Immature natural killer cell (primary cell): ENCODE measurements at regions not wholly inside any gene's neighbourhood (a gene's known extent, or its start where the extent isn't known, plus 50 kb on each side); places are given as distances from the start of the nearest gene placed in this dataset.

Experiments used
- DNase-seq, 3 donors: peaks; one replicate each; pipeline ENCODE4 v3.0.0; 2022; ENCODE audit warnings: mixed read lengths in 1 of 3
- H3K27ac Mint-ChIP-seq, 6 donors: one replicate each; pipeline ENCODE4 v1.8.0; 2020; ENCODE audit warnings: mixed read lengths in 6 of 6, mild to moderate bottlenecking in 5 of 6, inconsistent platforms in 4 of 6, moderate library complexity in 3 of 6
- H3K27me3 Mint-ChIP-seq, 3 donors: one replicate each; pipeline ENCODE4 v1.8.0; 2020 to 2021; ENCODE audit warnings: low read depth in 3 of 3, mild to moderate bottlenecking in 3 of 3, mixed read lengths in 3 of 3, moderate library complexity in 3 of 3, inconsistent platforms in 1 of 3
- H3K36me3 Mint-ChIP-seq, 3 donors: one replicate each; pipeline ENCODE4 v1.8.0; 2020; ENCODE audit warnings: mixed read lengths in 3 of 3, inconsistent platforms in 2 of 3, mild to moderate bottlenecking in 2 of 3
- H3K4me1 Mint-ChIP-seq, 2 donors: one replicate each; pipeline ENCODE4 v1.8.0; 2020; ENCODE audit warnings: inconsistent platforms in 2 of 2, mild to moderate bottlenecking in 2 of 2, mixed read lengths in 2 of 2, moderate library complexity in 1 of 2
- H3K4me3 Mint-ChIP-seq, 5 donors: one replicate each; pipeline ENCODE4 v1.8.0; 2020; ENCODE audit warnings: mild to moderate bottlenecking in 5 of 5, mixed read lengths in 5 of 5, inconsistent platforms in 3 of 5, moderate library complexity in 3 of 5
- H3K9me3 Mint-ChIP-seq, 6 donors: one replicate each; pipeline ENCODE4 v1.8.0; 2020; ENCODE audit warnings: mild to moderate bottlenecking in 6 of 6, mixed read lengths in 6 of 6, inconsistent platforms in 4 of 6, moderate library complexity in 3 of 6

- H3K9me3 Mint-ChIP-seq: peaks cover 0 to 1% (median 0%) of the 10 kb centered on the region in 6 donors
- H3K4me3 Mint-ChIP-seq: no peak overlapping the region
- no peak for DNase-seq
- H3K27me3 Mint-ChIP-seq: peaks cover 0 to 5% (median 1%) of the 10 kb centered on the region in 3 donors
- no peaks in the 10 kb centered on the region for H3K4me1 Mint-ChIP-seq
- H3K36me3 Mint-ChIP-seq: no peaks in the 10 kb centered on the region
- no peak overlapping the region for H3K27ac Mint-ChIP-seq
Observed at GRCh38 chr7:25482631-25483030, 254.3 kb upstream of the NPVF start.

- Mint-ChIP-seq H3K27ac (no peak overlapping the region), H3K4me1 (no peaks in the 10 kb centered on the region)
Observed at GRCh38 chr7:25485026-25485425, 256.7 kb upstream of the NPVF start.

DNA sequence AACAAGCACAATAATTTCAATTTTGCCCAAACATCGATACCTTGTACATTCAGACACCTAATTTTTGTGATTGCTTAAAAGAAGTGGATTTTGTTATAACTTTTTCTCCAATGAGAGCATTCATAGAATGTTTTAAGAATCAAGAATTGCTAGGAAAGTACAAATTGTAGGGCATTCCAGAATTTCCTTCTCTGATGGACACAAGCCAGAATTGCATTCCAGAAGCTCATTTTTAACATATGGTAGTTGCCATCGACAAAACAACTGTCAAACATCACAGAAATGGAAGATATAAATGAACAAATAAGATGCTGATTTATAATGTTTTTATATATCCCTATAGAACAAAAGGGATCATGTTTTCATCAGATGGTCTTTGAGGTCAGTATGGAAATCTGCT, 258.4 kb upstream of the NPVF start:
- H3K4me3 Mint-ChIP-seq: no peak overlapping the region
- peaks cover 0 to 2% (median 0%) of the 10 kb centered on the region in 6 donors for H3K9me3 Mint-ChIP-seq
- no peaks in the 10 kb centered on the region for H3K36me3 Mint-ChIP-seq
- H3K4me1 Mint-ChIP-seq: no peaks in the 10 kb centered on the region
- H3K27ac Mint-ChIP-seq: no peak overlapping the region
- no peak for DNase-seq
- H3K27me3 Mint-ChIP-seq: peaks cover 0 to 3% (median 1%) of the 10 kb centered on the region in 3 donors

More at GRCh38 chr7:25485026-25485425, 256.7 kb upstream of the NPVF start:
- Mint-ChIP-seq H3K9me3 (peaks cover 0 to 2% (median 0%) of the 10 kb centered on the region in 6 donors), H3K4me3 (no peak overlapping the region), H3K27me3 (peaks cover 0 to 5% (median 1%) of the 10 kb centered on the region in 3 donors), H3K36me3 (no peaks in the 10 kb centered on the region)
- no peak for DNase-seq

- H3K36me3 Mint-ChIP-seq: no peaks in the 10 kb centered on the region
- H3K4me1 Mint-ChIP-seq: peaks cover 7 to 10% of the 10 kb centered on the region in 2 donors
- no peak overlapping the region for H3K4me3 Mint-ChIP-seq
- peaks cover 0 to 2% (median 0%) of the 10 kb centered on the region in 6 donors for H3K9me3 Mint-ChIP-seq
- no peak for DNase-seq
- peaks cover 0 to 4% (median 0%) of the 10 kb centered on the region in 3 donors for H3K27me3 Mint-ChIP-seq
- no peak overlapping the region for H3K27ac Mint-ChIP-seq
Observed at GRCh38 chr7:25493805-25494366, 265.6 kb upstream of the NPVF start.

DNA sequence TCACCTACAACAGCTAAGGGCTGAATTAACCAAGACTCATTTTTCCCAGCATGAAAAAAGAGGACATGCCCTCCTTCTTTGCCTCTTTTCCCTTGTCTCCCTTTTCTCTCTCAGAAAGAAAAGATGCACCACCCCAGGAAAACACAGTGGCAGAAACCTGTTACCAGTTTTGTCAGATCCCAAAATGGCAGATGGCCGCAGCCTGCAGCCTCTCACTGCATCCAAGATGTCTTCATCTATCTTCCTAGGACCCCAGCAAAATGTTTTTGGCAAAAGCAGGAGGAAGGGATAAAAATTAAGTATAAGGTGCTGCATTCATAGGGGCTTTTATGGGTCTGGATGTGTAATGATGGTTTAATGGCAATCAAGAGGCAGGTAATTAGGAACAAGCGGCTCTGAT, 266.6 kb upstream of the NPVF start:
- Mint-ChIP-seq H3K27ac (no peak overlapping the region), H3K4me3 (no peak overlapping the region), H3K27me3 (peaks cover 0 to 4% (median 0%) of the 10 kb centered on the region in 3 donors), H3K36me3 (no peaks in the 10 kb centered on the region), H3K9me3 (no peaks in the 10 kb centered on the region), H3K4me1 (peaks cover 7 to 10% of the 10 kb centered on the region in 2 donors)
- DNase-seq: no peak

DNA sequence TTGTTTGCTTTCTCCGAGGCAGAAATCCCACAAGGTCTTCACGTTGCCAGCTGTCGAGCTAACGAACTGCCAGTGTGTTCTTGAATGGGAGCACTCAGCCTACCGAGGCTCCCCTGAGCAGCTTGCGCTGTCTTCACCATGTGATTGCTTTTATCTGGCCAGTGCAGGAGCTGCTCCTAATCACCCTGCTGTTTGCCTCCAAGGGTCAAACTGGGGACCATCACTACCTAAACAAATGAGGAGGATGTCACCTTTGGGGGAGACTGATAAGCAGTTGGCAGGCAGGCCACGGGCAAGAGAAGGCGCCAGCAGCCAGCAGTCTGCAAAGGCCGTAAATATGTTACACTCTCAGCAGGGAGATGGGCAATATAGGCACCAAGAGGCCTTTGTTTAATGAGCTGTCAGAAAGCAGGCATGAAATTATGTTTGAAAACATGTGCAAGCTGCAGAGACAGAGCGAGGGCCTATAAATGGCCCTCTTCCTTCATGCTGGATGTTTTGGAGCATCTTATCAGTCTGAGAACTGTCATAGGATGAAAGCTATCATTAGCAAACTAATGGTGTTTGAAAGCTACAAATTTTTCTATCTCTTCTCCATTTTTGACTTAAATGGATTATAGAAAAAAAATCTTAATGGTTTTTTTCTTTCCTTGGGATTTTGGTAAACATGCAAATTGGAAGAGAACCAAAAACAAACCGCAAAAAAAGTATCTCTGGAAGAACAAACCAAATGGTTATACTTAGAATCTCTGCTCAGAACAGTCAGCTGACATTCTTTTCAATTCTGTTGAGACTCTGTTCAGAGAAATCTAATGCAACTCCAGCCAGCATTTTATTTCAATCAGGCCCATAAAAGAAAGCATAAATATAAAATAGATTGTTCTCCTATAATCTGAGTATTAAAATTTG, 267.3 kb upstream of the NPVF start:
- Mint-ChIP-seq H3K4me1 (peaks cover 7 to 10% of the 10 kb centered on the region in 2 donors), H3K27me3 (peaks cover 0 to 4% (median 0%) of the 10 kb centered on the region in 3 donors), H3K27ac (no peak overlapping the region), H3K4me3 (no peak overlapping the region), H3K9me3 (no peaks in the 10 kb centered on the region), H3K36me3 (no peaks in the 10 kb centered on the region)
- DNase-seq: no peak

DNA sequence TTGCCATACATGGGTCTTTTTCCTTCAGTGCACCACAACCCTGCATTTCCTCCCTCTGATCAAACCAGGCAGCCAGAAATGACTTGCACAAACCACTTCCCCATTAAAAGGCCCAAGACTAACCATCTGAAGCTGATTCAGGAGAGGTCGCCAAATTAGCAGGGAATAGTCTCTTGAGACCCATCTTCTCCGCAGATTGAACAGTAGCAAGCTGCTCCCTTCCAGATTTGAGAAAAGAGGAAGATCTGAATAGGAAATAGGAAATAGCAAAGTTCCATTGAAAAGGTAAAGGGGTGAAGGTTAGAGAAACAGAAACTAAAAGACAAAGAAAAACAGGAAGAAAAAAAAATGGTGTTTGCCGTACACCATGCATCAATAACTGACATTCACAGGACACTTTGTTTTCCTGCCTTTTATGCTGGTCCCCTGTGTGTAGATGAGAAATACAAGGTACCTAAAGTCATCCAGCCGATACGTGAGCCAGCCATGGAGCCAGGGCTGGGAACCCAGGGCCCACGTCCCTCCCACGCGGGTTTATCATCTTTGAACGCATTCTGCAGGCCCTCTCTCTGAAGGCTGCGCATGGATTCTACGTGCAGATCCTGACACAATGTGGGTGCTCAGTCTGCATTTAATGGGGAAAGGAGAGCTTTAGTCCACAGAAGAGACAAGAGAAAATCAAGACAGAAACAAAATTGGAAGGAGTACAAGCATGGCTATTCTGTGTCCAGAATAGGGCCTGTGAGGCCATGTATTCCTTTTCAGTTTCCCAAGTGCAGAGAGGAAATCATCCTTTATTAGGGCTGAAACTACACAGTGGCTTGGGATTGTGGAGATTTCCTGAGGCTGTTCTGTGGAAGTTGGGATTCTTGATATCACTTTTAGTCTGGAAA, 268.4 kb upstream of the NPVF start:
- peaks cover 0 to 4% (median 0%) of the 10 kb centered on the region in 3 donors for H3K27me3 Mint-ChIP-seq
- DNase-seq: no peak
- H3K27ac Mint-ChIP-seq: peak overlapping the region in 3 of 6 donors; percentile 0 to 73 (median 48)
- peak overlapping the region; percentile 42 to 76 (median 68) for H3K4me3 Mint-ChIP-seq
- no peaks in the 10 kb centered on the region for H3K36me3 Mint-ChIP-seq
- peaks cover 7 to 10% of the 10 kb centered on the region in 2 donors for H3K4me1 Mint-ChIP-seq
- H3K9me3 Mint-ChIP-seq: no peaks in the 10 kb centered on the region

DNA sequence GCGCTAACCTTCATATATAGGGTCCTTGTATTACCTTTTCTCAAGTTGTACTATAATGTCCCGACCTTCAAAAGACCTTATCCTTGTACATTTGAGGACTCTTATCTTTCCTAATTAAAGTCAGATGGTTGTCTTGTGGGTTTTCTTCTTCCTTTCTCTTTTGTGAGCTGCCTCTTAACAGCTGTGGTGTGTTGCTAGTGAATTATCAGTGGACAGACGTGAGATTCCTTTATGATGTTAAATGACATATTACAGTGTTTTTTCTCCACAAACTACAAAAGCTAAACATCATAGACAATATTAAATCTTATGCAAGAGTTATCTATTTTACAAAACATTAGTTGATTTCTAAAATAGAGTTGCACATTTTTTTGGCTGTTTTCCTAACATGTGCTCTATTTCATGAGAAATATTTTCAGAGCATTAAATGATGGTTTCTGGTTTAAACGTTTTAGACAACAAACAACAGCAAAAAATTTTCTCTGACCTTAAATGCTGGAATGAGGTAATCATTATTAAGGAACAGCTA, 272.2 kb upstream of the NPVF start:
- no peak for DNase-seq
- peaks cover 2% of the 10 kb centered on the region in 3 donors for H3K27me3 Mint-ChIP-seq
- H3K9me3 Mint-ChIP-seq: no peaks in the 10 kb centered on the region
- H3K36me3 Mint-ChIP-seq: no peaks in the 10 kb centered on the region
- H3K27ac Mint-ChIP-seq: no peak overlapping the region
- H3K4me1 Mint-ChIP-seq: peaks cover 7 to 10% of the 10 kb centered on the region in 2 donors
- no peak overlapping the region for H3K4me3 Mint-ChIP-seq

GRCh38 chr7:25503306-25503705, 275.0 kb upstream of the NPVF start:
- peaks cover 2 to 4% (median 2%) of the 10 kb centered on the region in 3 donors for H3K27me3 Mint-ChIP-seq
- no peak overlapping the region for H3K4me3 Mint-ChIP-seq
- H3K27ac Mint-ChIP-seq: no peak overlapping the region
- DNase-seq: no peak
- H3K9me3 Mint-ChIP-seq: peaks cover 0 to 6% (median 0%) of the 10 kb centered on the region in 6 donors
- H3K36me3 Mint-ChIP-seq: no peaks in the 10 kb centered on the region
- no peaks in the 10 kb centered on the region for H3K4me1 Mint-ChIP-seq

- peaks cover 0 to 2% (median 0%) of the 10 kb centered on the region in 3 donors for H3K27me3 Mint-ChIP-seq
- no peak overlapping the region for H3K4me3 Mint-ChIP-seq
- no peaks in the 10 kb centered on the region for H3K4me1 Mint-ChIP-seq
- H3K36me3 Mint-ChIP-seq: no peaks in the 10 kb centered on the region
- DNase-seq: no peak
- H3K27ac Mint-ChIP-seq: no peak overlapping the region
- peaks cover 0 to 4% (median 0%) of the 10 kb centered on the region in 6 donors for H3K9me3 Mint-ChIP-seq
Observed at GRCh38 chr7:25512061-25512687, 283.9 kb upstream of the NPVF start.

DNA sequence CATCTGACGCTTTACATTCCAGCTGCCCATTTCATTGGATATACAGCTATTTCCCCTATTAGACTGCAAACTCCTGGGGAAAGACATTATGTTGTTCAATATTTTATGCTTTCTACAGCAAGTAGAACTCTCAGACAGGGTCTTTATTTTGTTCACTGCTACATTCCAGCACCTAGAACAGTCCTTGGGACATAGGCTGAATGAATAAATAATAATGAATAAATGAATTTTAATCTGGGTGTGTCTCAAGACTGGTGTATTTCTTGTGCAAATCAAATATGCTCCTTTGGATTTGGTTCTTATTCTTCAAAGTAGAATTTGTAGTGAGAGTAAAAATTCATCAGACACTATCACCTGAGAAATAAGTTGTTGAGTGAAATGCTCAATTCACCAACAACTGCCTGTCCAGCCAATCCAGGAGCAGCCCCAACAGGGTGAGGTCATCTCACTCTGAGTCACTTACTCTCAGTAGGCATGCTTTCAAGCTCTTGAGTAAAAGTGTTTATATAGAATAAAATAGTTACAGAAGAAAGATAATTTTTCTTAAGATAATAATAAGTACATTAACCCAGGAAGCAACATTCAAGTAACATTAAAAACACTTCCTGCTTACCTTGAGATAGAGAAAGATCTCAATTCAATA, 287.5 kb upstream of the NPVF start:
- Mint-ChIP-seq H3K27me3 (peaks cover 0 to 5% (median 3%) of the 10 kb centered on the region in 3 donors), H3K27ac (no peak overlapping the region), H3K9me3 (peaks cover 0 to 1% (median 0%) of the 10 kb centered on the region in 6 donors), H3K4me3 (no peak overlapping the region), H3K36me3 (no peaks in the 10 kb centered on the region), H3K4me1 (no peaks in the 10 kb centered on the region)
- DNase-seq: no peak

GRCh38 chr7:25517906-25518305, 289.6 kb upstream of the NPVF start:
- no peak overlapping the region for H3K4me3 Mint-ChIP-seq
- no peak overlapping the region for H3K27ac Mint-ChIP-seq
- DNase-seq: no peak
- no peaks in the 10 kb centered on the region for H3K4me1 Mint-ChIP-seq
- no peaks in the 10 kb centered on the region for H3K36me3 Mint-ChIP-seq
- peaks cover 0 to 8% (median 3%) of the 10 kb centered on the region in 3 donors for H3K27me3 Mint-ChIP-seq
- H3K9me3 Mint-ChIP-seq: peaks cover 0 to 1% (median 0%) of the 10 kb centered on the region in 6 donors
